ENCODE measurements at regions not wholly inside any gene's neighbourhood (a gene's known extent, or its start where the extent isn't known, plus 50 kb on each side); places are given as distances from the start of the nearest gene placed in this dataset.
"Not testable (repeated sequence)": the region's sequence is repeated elsewhere in the genome, so short reads cannot be mapped to it uniquely, and the experiment has no call there.

DNA sequence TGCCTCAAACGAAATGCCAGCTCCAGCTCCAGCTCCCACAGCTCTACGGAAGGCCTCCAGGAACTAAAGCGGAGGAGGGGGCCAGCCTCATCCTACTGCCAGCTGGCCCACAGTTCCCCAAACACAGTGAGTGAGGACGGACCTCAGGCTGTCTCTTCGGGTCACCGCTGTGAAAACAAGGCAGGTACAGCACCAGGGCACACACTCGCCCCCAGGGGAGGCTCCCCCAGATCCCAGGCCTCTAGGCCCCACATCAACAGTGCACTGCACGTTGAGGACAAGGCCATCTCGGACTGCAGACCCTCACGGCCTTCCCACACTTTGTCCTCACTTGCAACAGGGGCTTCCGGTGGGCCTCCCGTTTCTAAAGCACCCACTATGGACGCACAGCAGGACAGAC, 95.0 kb downstream of the GTF2H2C_2 start:
- not testable (repeated sequence) for DNase-seq

DNA sequence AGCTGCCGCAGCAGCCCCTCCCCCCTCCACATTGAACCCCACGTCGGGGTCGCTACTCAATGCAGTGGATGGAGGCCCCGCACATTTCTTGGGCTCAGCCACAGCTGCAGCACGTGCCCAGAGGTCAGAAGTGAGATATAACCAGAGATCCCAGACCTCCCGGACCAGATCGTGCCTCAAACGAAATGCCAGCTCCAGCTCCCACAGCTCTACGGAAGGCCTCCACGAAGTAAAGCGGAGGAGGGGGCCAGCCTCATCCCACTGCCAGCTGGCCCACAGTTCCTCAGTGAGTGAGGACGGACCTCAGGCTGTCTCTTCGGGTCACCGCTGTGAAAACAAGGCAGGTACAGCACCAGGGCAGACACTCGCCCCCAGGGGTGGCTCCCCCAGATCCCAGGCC, 95.6 kb downstream of the GTF2H2C_2 start:
- peak; percentile 0 for DNase-seq

Measured in eye (tissue), 1 donor.